ENCODE measurements at regions not wholly inside any gene's neighbourhood (a gene's known extent, or its start where the extent isn't known, plus 50 kb on each side); places are given as distances from the start of the nearest gene placed in this dataset.
A peak's percentile ranks its signal among the peaks of the same experiment; 100 is the strongest.

GRCh38 chr6:4687656-4687988 is 88.6 kb upstream of the CDYL start:
- Histone ChIP-seq H3K9ac (ENCODE audit: low read length) (no peak overlapping the region), H4K91ac (ENCODE audit: low read depth, low read length) (no peak overlapping the region), H3K23ac (ENCODE audit: low read length) (no peak overlapping the region), H3K4me3 (ENCODE audit: low read depth, low read length) (no peak overlapping the region), H4K8ac (ENCODE audit: low read depth, low read length) (no peak overlapping the region), H3K14ac (ENCODE audit: low read length) (no peak overlapping the region), H2BK120ac (ENCODE audit: insufficient read depth, low read length, poor library complexity) (no peak overlapping the region), H3K79me2 (ENCODE audit: control insufficient read depth, insufficient read depth, low read length, poor library complexity) (no peaks in the 10 kb centered on the region), H2AFZ (ENCODE audit: insufficient read depth, low read length, poor library complexity) (no peak overlapping the region), H3K4me1 (ENCODE audit: control insufficient read depth in 1 of 2, insufficient read depth in 2 of 2, low read length in 2 of 2) (no peaks in the 10 kb centered on the region), H3K79me1 (ENCODE audit: low read length) (no peaks in the 10 kb centered on the region), H3K4me2 (ENCODE audit: low read length) (no peak overlapping the region), H3K27ac (ENCODE audit: low read depth, low read length) (no peak overlapping the region), H4K12ac (ENCODE audit: low read depth, low read length) (no peak overlapping the region), H2BK12ac (ENCODE audit: low read length) (no peak overlapping the region), H3K18ac (ENCODE audit: low read length) (no peak overlapping the region), H2AK5ac (ENCODE audit: low read length) (no peak overlapping the region), H3K4ac (ENCODE audit: low read depth, low read length) (no peak overlapping the region), H3K36me3 (ENCODE audit: control insufficient read depth in 1 of 2, insufficient read depth in 2 of 2, low read length in 2 of 2) (no peaks in the 10 kb centered on the region), H3K9me3 (ENCODE audit: insufficient read depth, low read depth, low read length) (no peaks in the 10 kb centered on the region), H3K27me3 (ENCODE audit: insufficient read depth, low read length) (no peaks in the 10 kb centered on the region), H2BK5ac (ENCODE audit: low read depth, low read length, poor library complexity) (no peak overlapping the region)
- no peak for DNase-seq

GRCh38 chr6:4682431-4683097 is 93.6 kb upstream of the CDYL start:
- no peak overlapping the region for H2BK120ac ChIP-seq (ENCODE audit: insufficient read depth, low read length, poor library complexity)
- no peak overlapping the region for H3K9ac ChIP-seq (ENCODE audit: low read length)
- H3K9me3 ChIP-seq (ENCODE audit: insufficient read depth, low read depth, low read length): no peaks in the 10 kb centered on the region
- H3K18ac ChIP-seq (ENCODE audit: low read length): no peak overlapping the region
- H3K27ac ChIP-seq (ENCODE audit: low read depth, low read length): no peak overlapping the region
- H3K23ac ChIP-seq (ENCODE audit: low read length): no peak overlapping the region
- H3K27me3 ChIP-seq (ENCODE audit: insufficient read depth, low read length): no peaks in the 10 kb centered on the region
- H4K91ac ChIP-seq (ENCODE audit: low read depth, low read length): no peak overlapping the region
- H2AK5ac ChIP-seq (ENCODE audit: low read length): no peak overlapping the region
- no peaks in the 10 kb centered on the region for H3K36me3 ChIP-seq (ENCODE audit: control insufficient read depth in 1 of 2, insufficient read depth in 2 of 2, low read length in 2 of 2)
- no CpG with 5 or more reads among the region's 10 CpGs for WGBS (ENCODE audit: extremely low coverage, insufficient coverage, insufficient read length)
- H2AFZ ChIP-seq (ENCODE audit: insufficient read depth, low read length, poor library complexity): no peak overlapping the region
- peaks cover 0 to 2% of the 10 kb centered on the region in 2 experiments for H3K4me1 ChIP-seq (ENCODE audit: control insufficient read depth in 1 of 2, insufficient read depth in 2 of 2, low read length in 2 of 2)
- no peaks in the 10 kb centered on the region for H3K79me2 ChIP-seq (ENCODE audit: control insufficient read depth, insufficient read depth, low read length, poor library complexity)
- H2BK12ac ChIP-seq (ENCODE audit: low read length): no peak overlapping the region
- no peak for DNase-seq
- no peak overlapping the region for H4K12ac ChIP-seq (ENCODE audit: low read depth, low read length)
- no peaks in the 10 kb centered on the region for H3K79me1 ChIP-seq (ENCODE audit: low read length)
- no peak overlapping the region for H2BK5ac ChIP-seq (ENCODE audit: low read depth, low read length, poor library complexity)
- H3K4ac ChIP-seq (ENCODE audit: low read depth, low read length): no peak overlapping the region
- no peak overlapping the region for H3K14ac ChIP-seq (ENCODE audit: low read length)
- H3K4me2 ChIP-seq (ENCODE audit: low read length): no peak overlapping the region
- H4K8ac ChIP-seq (ENCODE audit: low read depth, low read length): no peak overlapping the region
- no peak overlapping the region for H3K4me3 ChIP-seq (ENCODE audit: low read depth, low read length)

GRCh38 chr6:4678506-4679300 is 97.5 kb upstream of the CDYL start:
- H4K8ac ChIP-seq (ENCODE audit: low read depth, low read length): no peak overlapping the region
- H3K4me1 ChIP-seq (ENCODE audit: control insufficient read depth in 1 of 2, insufficient read depth in 2 of 2, low read length in 2 of 2): peaks cover 0 to 5% of the 10 kb centered on the region in 2 experiments
- H3K9ac ChIP-seq (ENCODE audit: low read length): no peak overlapping the region
- H2AK5ac ChIP-seq (ENCODE audit: low read length): no peak overlapping the region
- H3K9me3 ChIP-seq (ENCODE audit: insufficient read depth, low read depth, low read length): no peaks in the 10 kb centered on the region
- DNase-seq: no peak
- WGBS (ENCODE audit: extremely low coverage, insufficient coverage, insufficient read length): no CpG with 5 or more reads among the region's 7 CpGs
- H2BK120ac ChIP-seq (ENCODE audit: insufficient read depth, low read length, poor library complexity): no peak overlapping the region
- no peaks in the 10 kb centered on the region for H3K79me2 ChIP-seq (ENCODE audit: control insufficient read depth, insufficient read depth, low read length, poor library complexity)
- no peak overlapping the region for H2BK12ac ChIP-seq (ENCODE audit: low read length)
- H3K27me3 ChIP-seq (ENCODE audit: insufficient read depth, low read length): no peaks in the 10 kb centered on the region
- no peaks in the 10 kb centered on the region for H3K79me1 ChIP-seq (ENCODE audit: low read length)
- no peak overlapping the region for H4K12ac ChIP-seq (ENCODE audit: low read depth, low read length)
- no peak overlapping the region for H2BK5ac ChIP-seq (ENCODE audit: low read depth, low read length, poor library complexity)
- H3K27ac ChIP-seq (ENCODE audit: low read depth, low read length): no peak overlapping the region
- H3K23ac ChIP-seq (ENCODE audit: low read length): no peak overlapping the region
- H3K4me2 ChIP-seq (ENCODE audit: low read length): no peak overlapping the region
- H3K36me3 ChIP-seq (ENCODE audit: control insufficient read depth in 1 of 2, insufficient read depth in 2 of 2, low read length in 2 of 2): no peaks in the 10 kb centered on the region
- no peak overlapping the region for H3K14ac ChIP-seq (ENCODE audit: low read length)
- H2AFZ ChIP-seq (ENCODE audit: insufficient read depth, low read length, poor library complexity): no peak overlapping the region
- H3K4me3 ChIP-seq (ENCODE audit: low read depth, low read length): no peak overlapping the region
- no peak overlapping the region for H3K4ac ChIP-seq (ENCODE audit: low read depth, low read length)
- no peak overlapping the region for H4K91ac ChIP-seq (ENCODE audit: low read depth, low read length)
- H3K18ac ChIP-seq (ENCODE audit: low read length): no peak overlapping the region

GRCh38 chr6:4677751-4678065 is 98.5 kb upstream of the CDYL start:
- H3K23ac ChIP-seq (ENCODE audit: low read length): no peak overlapping the region
- no peak overlapping the region for H3K4me2 ChIP-seq (ENCODE audit: low read length)
- H3K27me3 ChIP-seq (ENCODE audit: insufficient read depth, low read length): no peaks in the 10 kb centered on the region
- no peaks in the 10 kb centered on the region for H3K36me3 ChIP-seq (ENCODE audit: control insufficient read depth in 1 of 2, insufficient read depth in 2 of 2, low read length in 2 of 2)
- no peak overlapping the region for H4K91ac ChIP-seq (ENCODE audit: low read depth, low read length)
- H2BK5ac ChIP-seq (ENCODE audit: low read depth, low read length, poor library complexity): no peak overlapping the region
- H3K4me3 ChIP-seq (ENCODE audit: low read depth, low read length): no peak overlapping the region
- H3K14ac ChIP-seq (ENCODE audit: low read length): no peak overlapping the region
- H4K12ac ChIP-seq (ENCODE audit: low read depth, low read length): no peak overlapping the region
- no peak overlapping the region for H3K9ac ChIP-seq (ENCODE audit: low read length)
- H3K4ac ChIP-seq (ENCODE audit: low read depth, low read length): no peak overlapping the region
- no peak overlapping the region for H2BK120ac ChIP-seq (ENCODE audit: insufficient read depth, low read length, poor library complexity)
- peak in 1 of 2 donors; percentile 61 for DNase-seq
- no CpG with 5 or more reads among the region's 4 CpGs for WGBS (ENCODE audit: extremely low coverage, insufficient coverage, insufficient read length)
- H4K8ac ChIP-seq (ENCODE audit: low read depth, low read length): no peak overlapping the region
- no peaks in the 10 kb centered on the region for H3K79me1 ChIP-seq (ENCODE audit: low read length)
- H3K27ac ChIP-seq (ENCODE audit: low read depth, low read length): no peak overlapping the region
- H2AFZ ChIP-seq (ENCODE audit: insufficient read depth, low read length, poor library complexity): no peak overlapping the region
- no peaks in the 10 kb centered on the region for H3K79me2 ChIP-seq (ENCODE audit: control insufficient read depth, insufficient read depth, low read length, poor library complexity)
- H3K9me3 ChIP-seq (ENCODE audit: insufficient read depth, low read depth, low read length): no peaks in the 10 kb centered on the region
- H3K4me1 ChIP-seq (ENCODE audit: control insufficient read depth in 1 of 2, insufficient read depth in 2 of 2, low read length in 2 of 2): peaks cover 0 to 5% of the 10 kb centered on the region in 2 experiments
- no peak overlapping the region for H3K18ac ChIP-seq (ENCODE audit: low read length)
- H2AK5ac ChIP-seq (ENCODE audit: low read length): no peak overlapping the region
- no peak overlapping the region for H2BK12ac ChIP-seq (ENCODE audit: low read length)
